HG02571 (cell line): ENCODE measurements at regions not wholly inside any gene's neighbourhood (a gene's known extent, or its start where the extent isn't known, plus 50 kb on each side); places are given as distances from the start of the nearest gene placed in this dataset.
"Not testable (repeated sequence)": the region's sequence is repeated elsewhere in the genome, so short reads cannot be mapped to it uniquely, and the experiment has no call there.

Experiments
- ATAC-seq: cut with Tn5 transposase; IDR thresholded peaks from one replicate; pipeline ENCODE4 v1.9.1; 2021; ENCODE audit warnings: mild to moderate bottlenecking, moderate library complexity; ENCODE audit not compliant: unreplicated experiment

DNA sequence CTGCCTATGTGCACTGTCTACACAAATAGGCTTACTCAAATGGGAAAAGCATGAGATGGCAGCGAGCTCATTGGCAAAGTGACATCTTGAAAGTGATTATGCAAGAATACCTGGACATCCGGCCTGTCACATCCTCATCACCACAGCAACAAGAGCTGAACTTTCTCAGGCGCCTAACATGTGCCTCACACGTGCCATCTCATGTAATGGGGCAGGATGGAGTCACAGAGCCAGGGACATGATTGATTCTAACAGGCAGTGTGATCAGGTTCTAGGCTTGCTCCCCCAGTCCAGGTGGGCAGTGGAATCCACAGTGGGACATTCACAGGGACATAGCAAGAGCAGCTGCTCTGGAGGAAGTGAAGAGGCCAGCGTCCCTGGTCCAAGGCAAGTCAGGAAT is 192.3 kb upstream of the SSTR4 start:
- ATAC-seq: no peak

DNA sequence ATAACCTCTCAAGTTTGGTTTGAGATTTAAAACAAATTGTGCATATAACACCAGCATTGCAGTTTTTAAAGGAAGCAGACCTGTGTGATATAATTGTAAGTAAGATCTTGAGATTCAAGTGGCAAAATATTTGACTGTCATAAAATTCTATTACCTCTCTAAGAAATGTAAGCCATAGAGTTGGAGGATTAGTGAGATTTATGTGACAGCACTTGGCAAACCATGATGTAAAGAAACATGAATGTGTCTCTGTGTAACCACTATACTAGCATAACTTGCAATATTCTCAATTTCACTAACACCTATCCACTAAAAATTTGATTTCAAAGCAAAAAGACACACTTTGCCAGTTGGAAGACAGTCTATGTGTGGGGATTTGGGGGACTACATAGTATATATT is 190.2 kb upstream of the SSTR4 start:
- ATAC-seq: no peak

DNA sequence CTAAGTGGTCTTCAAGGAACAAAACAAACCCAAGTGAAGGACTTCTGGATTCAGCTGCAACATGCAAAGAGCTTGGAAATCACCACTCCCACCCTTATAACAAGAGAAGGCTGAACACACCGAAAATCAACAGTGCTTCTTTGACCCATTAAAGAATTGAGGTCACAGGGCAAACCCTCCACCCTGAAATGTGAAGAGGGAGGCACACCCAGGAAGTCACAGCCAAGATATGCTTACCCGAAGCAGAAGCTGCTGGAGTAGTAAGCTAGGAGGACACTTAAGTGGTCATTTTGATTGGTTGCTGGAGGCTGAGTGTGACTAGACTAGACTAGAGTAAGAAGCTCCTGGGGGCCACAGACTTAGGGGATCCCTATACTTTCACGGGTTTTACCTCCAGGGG is 188.2 kb upstream of the SSTR4 start:
- ATAC-seq: no peak

DNA sequence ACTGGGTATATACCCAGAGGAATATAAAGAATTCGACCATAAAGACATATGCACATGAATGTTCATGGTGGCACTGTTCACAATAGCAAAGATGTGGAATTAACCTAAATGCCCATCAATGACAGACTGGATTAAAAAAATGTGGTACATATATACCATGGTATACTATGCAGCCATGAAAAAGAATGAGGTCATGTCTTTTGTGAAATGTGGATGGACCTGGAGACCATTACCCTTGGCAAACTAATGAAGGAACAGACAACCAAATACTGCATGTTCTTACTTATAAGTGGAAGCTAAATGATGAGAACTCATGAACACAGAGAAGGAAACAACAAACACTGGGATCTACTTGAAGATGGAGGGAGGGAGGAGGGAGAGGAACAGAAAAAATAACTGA is 186.7 kb upstream of the SSTR4 start:
- no peak for ATAC-seq

DNA sequence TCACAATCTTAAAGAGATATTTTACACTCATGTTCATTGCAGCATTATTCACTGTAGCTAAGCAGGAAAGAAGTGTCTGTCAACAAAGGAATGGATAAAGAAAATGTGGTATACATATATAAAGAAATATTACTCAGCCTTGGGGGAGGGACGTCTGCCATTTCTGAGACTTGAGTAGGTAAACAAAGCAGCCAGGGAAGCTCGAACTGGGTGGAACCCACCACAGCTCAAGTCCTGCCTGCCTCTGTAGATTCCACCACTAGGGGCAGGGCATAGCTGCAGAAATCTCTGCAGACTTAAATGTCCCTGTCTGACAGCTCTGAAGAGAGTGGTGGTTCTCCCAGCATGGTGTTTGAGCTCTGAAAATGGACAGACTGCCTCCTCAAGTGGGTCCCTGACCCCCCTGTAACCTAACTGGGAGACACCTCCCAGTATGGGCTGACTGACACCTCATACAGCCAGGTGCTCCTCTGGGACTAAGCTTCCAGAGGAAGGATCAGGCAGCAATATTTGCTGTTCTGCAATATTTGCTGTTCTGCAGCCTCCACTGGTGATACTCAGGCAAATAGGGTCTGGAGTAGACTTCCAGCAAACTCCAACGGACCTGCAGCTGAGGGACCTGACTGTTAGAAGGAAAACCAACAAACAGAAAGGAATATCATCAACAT is 183.3 kb upstream of the SSTR4 start:
- ATAC-seq: not testable (repeated sequence)

DNA sequence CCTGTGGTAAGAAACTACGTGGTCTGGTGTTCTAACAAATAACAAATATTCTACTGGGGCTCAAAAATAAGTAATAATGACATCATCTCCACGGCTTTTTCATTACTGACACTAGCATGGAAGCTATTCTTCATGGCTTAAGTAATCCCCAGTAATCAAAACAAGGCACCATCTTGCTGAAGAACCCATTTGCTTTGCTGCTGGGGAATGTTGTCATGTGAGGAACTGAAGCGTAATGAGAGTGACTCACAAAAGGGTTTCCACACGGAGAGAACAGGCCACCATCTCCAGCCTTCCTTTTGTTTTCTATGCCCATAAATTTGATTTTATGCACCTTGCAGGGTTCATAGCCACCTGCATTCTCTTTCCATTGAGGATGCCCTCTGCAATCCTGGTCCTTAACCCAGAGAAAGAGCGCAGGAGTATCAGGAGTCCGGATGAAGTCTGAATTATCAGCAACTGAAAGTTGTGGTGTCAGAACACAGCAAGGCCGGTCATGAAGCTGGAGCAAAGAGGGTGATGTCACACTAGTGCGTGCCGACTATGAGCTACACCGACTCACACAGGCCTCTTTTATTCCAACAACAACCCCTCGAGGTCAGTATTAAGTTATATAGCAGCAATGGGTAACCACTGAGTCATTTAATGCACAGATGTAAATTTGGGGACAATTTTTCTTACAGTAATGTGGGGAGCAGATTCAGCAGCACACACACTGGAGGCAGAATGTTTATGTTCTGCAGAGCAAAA is 173.7 kb upstream of the SSTR4 start:
- ATAC-seq: no peak

DNA sequence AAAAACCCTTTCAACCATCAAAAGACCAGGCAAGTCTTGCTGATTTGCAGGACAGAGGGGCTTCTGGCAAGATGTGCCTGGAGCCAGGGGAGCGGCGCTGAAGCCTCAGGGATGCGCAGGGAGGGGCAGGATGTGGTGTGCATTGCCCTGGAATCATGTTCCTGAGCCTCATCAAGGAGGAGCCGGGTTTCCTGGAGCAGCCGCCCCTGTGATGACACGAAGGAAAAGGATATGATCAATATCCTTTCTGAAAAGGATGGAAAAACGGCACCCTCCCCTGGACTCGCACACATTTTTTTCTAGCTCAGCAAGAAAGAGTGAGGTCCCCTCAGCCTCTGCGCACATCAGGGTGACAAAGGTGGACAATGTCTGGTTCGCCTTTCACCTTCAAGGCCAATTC is 173.1 kb upstream of the SSTR4 start:
- ATAC-seq: no peak

DNA sequence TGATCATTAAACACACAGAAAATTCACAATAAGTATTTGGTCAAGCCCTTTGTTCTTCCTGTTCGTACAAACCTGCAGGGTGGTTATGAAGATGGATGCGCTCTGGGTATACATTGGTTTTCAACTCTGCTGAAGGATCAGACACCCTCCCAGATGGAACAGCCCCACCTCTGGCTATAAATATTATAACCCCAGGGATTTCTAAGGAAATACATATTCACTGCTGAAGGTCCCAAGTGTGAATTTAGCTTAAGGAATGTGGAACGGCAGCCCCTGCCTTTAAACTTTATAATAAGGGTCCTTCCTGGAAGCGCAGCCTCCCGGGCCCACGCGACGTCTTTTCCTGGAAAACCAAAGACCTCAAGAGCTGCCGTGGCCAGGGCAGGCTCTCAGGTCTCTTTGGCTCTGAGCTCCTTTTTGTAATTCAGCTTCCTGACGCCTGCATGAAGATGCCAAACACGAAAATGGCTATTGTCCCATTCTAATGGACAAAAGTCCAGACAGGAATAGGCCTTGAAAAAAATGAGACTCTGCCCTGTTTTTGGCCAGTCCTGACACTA is 172.4 kb upstream of the SSTR4 start:
- ATAC-seq: no peak

DNA sequence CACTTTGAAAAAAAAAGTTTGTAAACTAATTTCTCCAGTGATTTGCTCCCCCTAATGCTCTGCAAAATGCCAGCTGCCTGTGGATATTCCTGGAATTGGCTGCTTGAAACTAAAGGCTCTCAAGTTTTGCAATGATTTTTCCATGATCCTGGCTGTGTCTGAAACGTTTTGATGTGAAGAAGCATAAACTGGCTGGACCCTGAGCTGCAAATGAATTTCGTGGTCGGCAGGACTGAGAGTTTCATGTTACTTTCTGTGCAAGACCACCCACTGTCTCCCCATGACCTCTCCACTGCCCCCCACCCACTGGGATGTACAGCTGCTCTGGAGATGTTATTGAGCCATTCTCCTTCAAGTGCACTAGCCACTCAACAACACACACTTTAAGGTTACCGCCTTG is 171.3 kb upstream of the SSTR4 start:
- no peak for ATAC-seq

DNA sequence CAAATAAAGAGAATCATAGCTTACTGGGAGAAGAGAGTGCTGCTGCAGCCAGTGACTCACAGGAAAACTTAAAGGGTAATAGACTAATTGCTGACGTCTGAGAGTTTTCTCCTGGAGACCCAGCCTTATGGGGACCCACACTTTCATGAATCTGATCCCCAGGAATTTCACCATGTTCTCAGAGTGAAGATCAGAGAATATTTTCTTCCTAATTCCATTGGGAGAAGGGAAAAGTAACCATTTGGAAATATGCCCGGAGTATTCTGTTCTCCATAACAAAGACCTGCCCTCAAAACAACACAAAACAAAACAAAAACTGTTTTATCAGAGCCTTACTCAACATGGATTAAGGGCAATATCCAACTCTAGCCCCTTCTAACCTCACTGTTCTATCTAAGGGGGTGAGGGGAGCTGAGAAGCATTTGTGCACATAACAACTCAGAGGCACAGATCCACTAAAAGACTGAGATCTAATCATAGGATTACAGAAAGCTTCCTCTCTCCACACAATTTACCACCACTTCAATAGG is 168.2 kb upstream of the SSTR4 start:
- no peak for ATAC-seq

DNA sequence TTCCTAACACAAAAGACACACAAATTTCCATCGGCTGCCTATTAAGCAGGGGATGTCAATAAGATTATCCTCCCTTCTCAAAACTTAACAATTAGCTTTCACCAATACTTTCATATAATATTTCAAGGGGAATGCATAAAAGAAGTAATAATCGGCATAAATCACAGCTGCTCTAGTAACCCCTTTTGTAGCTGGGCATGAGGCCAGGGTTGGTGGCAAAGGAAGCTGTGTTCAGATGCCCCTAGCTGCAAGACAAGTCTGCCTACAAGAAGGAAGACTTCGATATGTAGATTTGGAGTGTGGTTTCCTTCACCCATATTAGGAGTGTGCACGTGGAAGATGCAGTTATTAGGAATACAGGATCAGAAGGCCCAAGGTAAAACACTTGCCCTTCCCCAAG is 156.9 kb upstream of the SSTR4 start:
- no peak for ATAC-seq

DNA sequence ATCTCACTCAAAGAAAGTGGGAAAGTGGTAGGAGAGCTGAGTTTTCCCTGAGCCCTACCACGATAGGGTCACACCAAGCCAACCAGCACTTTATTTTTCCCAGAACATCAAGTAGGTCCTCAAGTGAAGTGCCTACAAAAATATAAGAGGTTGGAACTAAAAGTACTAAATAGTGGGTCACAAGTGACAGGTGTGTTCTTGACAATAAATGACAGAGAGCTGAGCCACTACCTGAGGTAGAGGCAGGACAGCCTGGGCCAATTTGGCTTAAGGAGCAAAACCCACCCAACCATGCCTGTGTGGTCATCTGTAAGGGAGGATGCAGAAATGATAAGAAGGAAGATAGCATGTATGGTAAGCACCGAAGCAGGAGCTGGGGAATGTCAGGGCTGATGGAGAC is 154.8 kb upstream of the SSTR4 start:
- ATAC-seq: no peak

DNA sequence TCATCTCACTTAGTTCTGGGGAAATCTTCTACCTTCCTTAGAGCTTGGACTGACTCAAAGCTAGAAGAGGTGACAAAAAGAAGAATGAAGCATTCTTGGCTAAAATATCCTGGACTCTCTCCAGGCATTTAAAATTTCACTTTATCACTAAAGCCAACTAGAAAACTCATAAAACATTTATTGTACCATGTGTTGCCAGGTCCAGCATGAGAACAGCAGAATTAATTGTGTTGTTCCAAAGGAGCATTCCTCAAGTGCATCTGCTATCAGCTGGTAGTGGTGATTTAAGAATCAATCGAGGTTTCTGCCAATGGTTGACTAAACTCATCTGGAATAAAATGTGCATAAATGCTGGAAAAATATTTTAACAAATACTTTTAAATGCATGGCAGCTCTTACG is 147.3 kb upstream of the SSTR4 start:
- ATAC-seq: no peak

DNA sequence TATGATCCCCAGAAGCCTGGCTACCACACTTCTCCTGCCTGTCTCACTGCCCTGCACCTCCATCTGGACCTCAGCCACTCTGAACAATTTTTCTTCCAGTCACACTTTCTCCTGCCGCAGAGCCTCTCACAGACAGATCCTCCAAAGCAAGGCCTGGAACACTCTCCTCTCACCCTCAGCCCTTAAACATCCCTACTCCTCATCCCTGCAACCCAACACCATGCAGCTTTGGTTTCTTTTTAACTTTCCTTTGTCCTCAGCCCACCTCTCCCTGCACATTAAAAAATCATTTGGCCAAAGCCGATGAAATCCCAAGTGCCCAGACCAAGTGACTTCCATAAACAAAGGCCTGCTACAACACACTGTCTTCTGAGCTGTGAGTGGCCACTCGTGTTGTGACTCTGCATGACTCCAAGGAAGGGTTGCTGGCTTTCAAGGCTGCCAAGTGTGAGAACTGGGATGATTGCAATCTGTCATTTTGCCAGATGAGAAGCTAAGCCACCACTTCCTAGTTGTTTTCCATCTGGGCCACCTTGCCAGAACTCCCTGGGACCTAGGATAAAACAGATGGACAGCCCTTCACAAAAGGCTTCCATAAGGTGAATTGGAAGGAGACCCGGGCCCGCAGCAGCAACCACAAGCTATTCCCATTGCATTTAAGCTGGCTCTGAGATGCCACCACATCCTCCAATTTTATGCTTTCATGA is 144.4 kb upstream of the SSTR4 start:
- ATAC-seq: no peak

DNA sequence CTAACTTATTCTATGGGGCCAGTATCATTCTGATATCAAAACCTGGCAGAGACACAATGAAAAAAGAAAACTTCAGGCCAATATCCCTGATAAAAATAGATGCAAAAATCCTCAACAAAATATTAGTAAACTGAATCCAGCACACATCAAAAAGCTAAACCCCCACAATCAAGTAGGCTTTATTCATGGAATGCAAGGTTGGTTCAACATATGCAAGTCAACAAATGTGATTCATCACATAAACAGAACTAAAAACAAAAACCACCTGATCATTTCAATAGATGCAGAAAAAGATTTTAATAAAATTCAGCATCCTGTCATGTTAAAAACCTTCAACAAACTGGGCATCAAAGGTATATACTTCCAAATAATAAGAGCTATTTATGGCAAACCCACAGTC is 133.9 kb upstream of the SSTR4 start:
- ATAC-seq: no peak

DNA sequence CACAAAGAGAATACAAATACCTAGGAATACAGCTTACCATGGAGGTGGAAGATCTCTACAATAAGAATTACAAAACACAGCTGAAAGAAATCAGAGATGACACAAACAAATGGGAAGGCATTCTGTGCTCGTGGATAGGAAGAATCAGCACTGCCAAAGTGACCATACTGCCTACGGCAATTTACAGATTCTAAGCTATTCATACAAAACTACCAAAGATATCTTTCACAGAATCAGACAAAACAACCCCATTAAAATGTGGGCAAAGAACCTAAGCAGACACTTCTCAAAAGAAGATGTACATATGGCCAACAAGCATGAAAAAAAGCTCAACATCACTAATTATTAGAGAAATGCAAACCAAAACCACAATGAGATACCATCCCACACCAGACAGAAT is 133.2 kb upstream of the SSTR4 start:
- ATAC-seq: no peak

DNA sequence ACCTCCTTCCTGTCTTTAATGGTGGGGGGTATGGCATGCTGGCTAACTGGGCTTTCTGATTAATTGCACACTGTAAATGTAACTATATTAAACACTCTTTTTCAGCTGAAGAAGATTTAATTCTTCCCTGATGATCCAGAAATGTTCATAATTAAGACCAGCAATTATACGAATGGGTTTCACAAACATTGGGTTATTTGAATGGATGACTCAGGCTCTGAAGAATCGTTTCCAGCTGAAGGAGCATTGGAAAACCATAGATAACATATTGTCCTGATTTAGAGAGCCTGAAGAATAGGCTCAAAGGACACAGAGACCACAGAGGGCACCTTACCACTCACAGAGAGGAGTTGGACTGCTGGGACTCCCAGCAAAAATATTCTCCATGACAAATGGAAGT is 130.7 kb upstream of the SSTR4 start:
- ATAC-seq: no peak

DNA sequence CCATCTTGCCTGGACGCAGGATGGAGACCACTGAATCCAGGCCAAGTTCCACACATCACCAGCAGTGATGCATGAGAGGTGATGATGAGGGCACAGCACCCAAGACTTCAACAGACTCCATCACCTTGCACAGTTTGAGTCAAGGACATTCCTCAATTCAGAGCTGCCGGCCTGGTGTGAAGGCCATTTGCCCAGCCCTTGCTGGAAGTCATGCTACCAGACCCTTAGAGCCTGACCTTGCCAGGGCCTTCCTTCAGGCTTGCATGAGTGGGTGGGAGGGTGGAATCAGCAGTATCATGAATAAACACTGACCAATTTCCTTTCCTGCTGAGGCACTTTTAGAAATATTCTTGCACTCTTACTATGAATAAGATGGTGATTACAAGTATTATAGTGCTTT is 130.2 kb upstream of the SSTR4 start:
- no peak for ATAC-seq

DNA sequence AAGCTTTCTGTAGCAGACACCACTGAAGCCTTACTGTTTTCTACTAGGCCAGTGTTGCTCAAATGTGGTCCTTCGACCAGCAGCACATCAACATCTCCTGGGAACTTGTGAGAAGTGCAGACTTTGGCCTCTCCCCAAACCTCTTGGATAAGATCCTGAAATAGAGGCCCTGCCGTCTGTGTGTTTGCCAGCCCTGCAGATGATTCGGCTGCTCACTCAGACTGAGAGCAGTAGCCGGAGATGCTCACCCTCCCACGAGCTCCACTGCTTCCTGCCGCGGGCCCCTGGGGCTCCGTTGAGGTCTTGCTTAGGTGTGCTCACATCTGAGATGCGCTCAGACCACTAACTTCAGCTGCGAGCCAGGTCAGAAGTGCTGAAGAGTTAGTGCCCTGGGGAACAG is 129.5 kb upstream of the SSTR4 start:
- no peak for ATAC-seq

DNA sequence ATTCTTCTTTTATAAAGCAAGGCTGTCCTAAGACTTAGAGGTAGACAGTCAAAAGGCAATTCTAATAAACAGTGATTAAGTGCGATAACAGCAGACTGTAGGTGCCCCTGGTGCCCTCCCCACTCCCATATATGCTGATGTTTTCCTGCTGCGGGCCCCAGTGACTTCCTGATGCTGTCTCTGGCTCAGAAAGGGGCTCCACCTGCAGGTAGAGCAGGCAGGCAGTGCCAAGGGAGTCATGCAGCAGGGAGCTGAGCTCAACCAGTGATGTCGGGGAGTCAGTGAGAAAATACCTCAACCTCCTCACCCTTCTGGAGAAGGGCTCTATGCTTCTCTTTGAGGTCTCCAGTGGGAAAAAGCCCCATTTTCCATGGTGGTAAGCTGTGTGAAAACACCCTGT is 126.7 kb upstream of the SSTR4 start:
- ATAC-seq: no peak

DNA sequence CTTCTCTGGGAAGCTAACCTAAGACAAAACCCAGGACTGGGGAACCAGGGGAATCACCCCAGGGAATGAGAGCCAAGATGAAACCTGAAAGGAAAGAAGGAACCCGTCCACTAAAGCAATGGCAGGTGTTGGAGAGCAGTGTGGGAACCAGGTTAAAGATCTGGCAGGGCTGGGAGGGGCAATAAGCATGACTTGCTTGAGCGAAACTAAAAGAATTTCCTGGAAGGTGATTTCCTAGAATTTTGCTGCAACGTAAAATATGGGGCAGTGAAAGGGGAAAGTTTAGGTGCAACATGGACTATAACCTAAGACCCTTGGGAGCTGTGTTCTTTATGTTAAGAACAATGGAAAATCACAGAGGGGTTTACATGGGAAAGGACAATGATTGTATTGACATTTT is 126.2 kb upstream of the SSTR4 start:
- no peak for ATAC-seq

DNA sequence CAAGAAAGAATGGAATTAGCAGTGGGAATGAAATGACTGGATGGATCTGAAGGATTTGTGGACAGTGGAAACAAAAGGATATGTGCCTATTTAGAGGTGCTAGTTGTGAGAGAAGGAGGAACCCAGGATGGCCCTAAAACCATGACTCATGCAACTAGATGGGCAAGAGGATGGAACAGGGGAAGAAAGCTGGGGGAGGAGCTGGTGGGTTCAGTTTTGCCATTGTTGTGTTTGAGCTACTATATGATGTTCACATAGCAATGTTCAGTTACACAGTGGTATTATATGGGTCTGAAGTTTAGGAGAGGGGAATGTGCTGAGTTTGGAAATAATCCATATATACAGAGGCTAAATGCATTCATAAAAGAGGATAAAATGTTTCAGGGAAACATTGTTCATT is 125.7 kb upstream of the SSTR4 start:
- no peak for ATAC-seq
